ENCODE measurements at regions not wholly inside any gene's neighbourhood (a gene's known extent, or its start where the extent isn't known, plus 50 kb on each side); places are given as distances from the start of the nearest gene placed in this dataset.

GRCh38 chr10:3904419-3904960 is 119.5 kb upstream of the KLF6 start:
- H3K79me2 ChIP-seq (ENCODE audit: control insufficient read depth, insufficient read depth, low read length), result no peaks in the 10 kb centered on the region
- 0 out of 5 replicates have a peak, but pooled peaks cover 0 to 2% of the 10 kb centered on the region in 2 experiments for H3K4me1 ChIP-seq (replicated peaks in 1 of 2; ENCODE audit: control insufficient read depth in 2 of 2, insufficient read depth in 2 of 2, low read length in 2 of 2)
- H3K9me1 ChIP-seq (ENCODE audit: control insufficient read depth, insufficient read depth, low read length), result no peaks in the 10 kb centered on the region
- ATAC-seq, result no peak
- CTCF ChIA-PET (ENCODE audit: low intra/inter-chr PET ratio), result no interaction called here
- no TSS peak for BruUV-seq (replicated peaks)
- TF ChIP-seq ZNF318 (IDR thresholded peaks at IDR 0.05; ENCODE audit: borderline replicate concordance in 1 of 2, low read depth in 1 of 2) (no peak), HNRNPUL1 (IDR thresholded peaks at IDR 0.05; ENCODE audit: low read length) (no peak), NR4A1 (CRISPR knock-in tag; IDR thresholded peaks at IDR 0.05) (no peak), NR4A1 (tag; IDR thresholded peaks at IDR 0.05) (no peak), BCLAF1 (IDR thresholded peaks at IDR 0.05; ENCODE audit: borderline replicate concordance in 1 of 2, control insufficient read depth in 1 of 2, low read depth in 2 of 2, low read length in 1 of 2) (no peak), ELK3 (CRISPR knock-in tag; IDR thresholded peaks at IDR 0.05) (no peak), ZFPM2 (CRISPR knock-in tag; IDR thresholded peaks at IDR 0.05) (no peak), MAFF (IDR thresholded peaks at IDR 0.05; ENCODE audit: low read length) (no peak), RFX5 (IDR thresholded peaks at IDR 0.05; ENCODE audit: low read depth, low read length) (no peak)
- no peaks in the 10 kb centered on the region for H3K36me3 ChIP-seq (ENCODE audit: control insufficient read depth, insufficient read depth, low read length)
- no peak overlapping the region for H3K4me3 ChIP-seq
- no peak overlapping the region for H3K4me2 ChIP-seq (ENCODE audit: insufficient read depth, low read length)
- 43% methylated on average over 5 of the region's 5 CpGs for WGBS (ENCODE audit: insufficient coverage, low coverage, missing lambda C conversion rate)
- H3K27ac ChIP-seq (ENCODE audit: extremely low read depth, low read depth, low read length), result no peak overlapping the region
- intact Hi-C loops (cut with micrococcal nuclease), result no loop called here
- no peaks in the 10 kb centered on the region for H3K27me3 ChIP-seq (ENCODE audit: control insufficient read depth in 2 of 2, insufficient read depth in 2 of 2, low read length in 2 of 2)
- DNase-seq (ENCODE audit: extremely low read depth in 1 of 4, low spot score in 3 of 4), result no peak
- in situ Hi-C loops (cut with MboI), result no loop called here
- POLR2A ChIA-PET, result no interaction called here
- no peak for FAIRE-seq
- no peaks in the 10 kb centered on the region for H3K9me3 ChIP-seq (replicated peaks; ENCODE audit: control insufficient read depth, insufficient read depth, low read depth, low read length)
- H4K20me1 ChIP-seq (replicated peaks; ENCODE audit: control insufficient read depth, insufficient read depth, low read length), result no peaks in the 10 kb centered on the region
- H3K9ac ChIP-seq (ENCODE audit: insufficient read depth in 1 of 2, low read depth in 2 of 2, low read length in 2 of 2), result no peak overlapping the region
- H2AFZ ChIP-seq (ENCODE audit: low read depth, low read length), result no peak overlapping the region

All from K562 (cell line).